Stomach smooth muscle (tissue), 2 donors: ENCODE measurements at regions not wholly inside any gene's neighbourhood (a gene's known extent, or its start where the extent isn't known, plus 50 kb on each side); places are given as distances from the start of the nearest gene placed in this dataset.

Experiments
- H3K27ac ChIP-seq: one replicate; pipeline ENCODE4 v1.7.0; 2013; ENCODE audit warnings: mild to moderate bottlenecking, low read length, inconsistent platforms
- H3K27me3 ChIP-seq, 2 donors: one replicate each; pipeline ENCODE4 v1.7.0; 2013; ENCODE audit warnings: low read length in 2 of 2; ENCODE audit not compliant: insufficient read depth in 2 of 2, control insufficient read depth in 1 of 2
- H3K36me3 ChIP-seq, 2 donors: one replicate each; pipeline ENCODE4 v1.7.0; 2013; ENCODE audit warnings: low read length in 2 of 2; ENCODE audit not compliant: control insufficient read depth in 2 of 2, insufficient read depth in 2 of 2
- H3K4me1 ChIP-seq: one replicate; pipeline ENCODE4 v1.7.0; 2013; ENCODE audit warnings: low read length; ENCODE audit not compliant: control insufficient read depth, insufficient read depth
- H3K4me3 ChIP-seq, 2 donors: one replicate each; pipeline ENCODE4 v1.7.0; 2013; ENCODE audit warnings: low read length in 2 of 2
- H3K9ac ChIP-seq, 2 donors: one replicate each; pipeline ENCODE4 v1.7.0; 2013; ENCODE audit warnings: low read length in 2 of 2, mild to moderate bottlenecking in 1 of 2
- H3K9me3 ChIP-seq, 2 donors: one replicate each; pipeline ENCODE4 v1.7.0; 2013; ENCODE audit warnings: low read length in 2 of 2; ENCODE audit not compliant: control insufficient read depth in 2 of 2
- donor health status: healthy.
- donor health status: Pancreatic carcinoma.

DNA sequence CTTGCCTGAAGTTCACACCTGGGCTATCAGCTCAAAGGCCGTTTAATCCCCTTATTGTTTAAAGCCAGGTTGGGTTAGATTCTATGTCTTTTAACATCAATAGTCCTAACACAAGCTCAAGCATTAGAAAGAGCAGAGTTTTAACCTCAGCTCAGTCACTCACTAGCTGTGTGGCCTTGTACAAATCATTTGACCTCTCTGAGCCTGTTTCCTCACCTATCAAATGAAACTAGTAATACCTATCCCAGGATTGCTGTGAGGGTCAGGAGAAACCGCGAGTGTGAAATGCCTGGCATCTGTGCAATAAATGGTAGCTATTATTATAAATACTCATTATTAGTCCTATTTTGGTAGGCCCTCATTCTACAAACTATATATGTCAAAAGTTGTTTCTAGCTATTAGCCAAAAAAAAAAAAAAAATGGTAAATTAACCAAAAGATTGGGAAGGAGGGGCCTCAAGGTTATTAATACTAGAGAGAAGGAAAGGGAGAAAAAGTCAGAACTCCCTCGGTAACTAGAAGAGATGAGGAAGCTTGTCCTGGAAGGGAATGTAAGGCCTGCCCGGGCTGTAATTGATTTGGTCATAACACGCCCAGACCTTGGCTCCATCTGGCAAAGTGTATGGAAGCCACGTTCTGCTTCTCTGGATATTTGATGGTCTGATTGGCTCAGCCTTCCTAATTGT lies 510.5 kb upstream of the PROK2 start:
- H3K27me3 ChIP-seq, result no peaks in the 10 kb centered on the region
- H3K36me3 ChIP-seq, result no peaks in the 10 kb centered on the region
- no peak overlapping the region for H3K4me3 ChIP-seq
- H3K9ac ChIP-seq, result no peak overlapping the region
- no peak overlapping the region for H3K27ac ChIP-seq
- H3K4me1 ChIP-seq, result peaks cover 18% of the 10 kb centered on the region
- no peaks in the 10 kb centered on the region for H3K9me3 ChIP-seq

DNA sequence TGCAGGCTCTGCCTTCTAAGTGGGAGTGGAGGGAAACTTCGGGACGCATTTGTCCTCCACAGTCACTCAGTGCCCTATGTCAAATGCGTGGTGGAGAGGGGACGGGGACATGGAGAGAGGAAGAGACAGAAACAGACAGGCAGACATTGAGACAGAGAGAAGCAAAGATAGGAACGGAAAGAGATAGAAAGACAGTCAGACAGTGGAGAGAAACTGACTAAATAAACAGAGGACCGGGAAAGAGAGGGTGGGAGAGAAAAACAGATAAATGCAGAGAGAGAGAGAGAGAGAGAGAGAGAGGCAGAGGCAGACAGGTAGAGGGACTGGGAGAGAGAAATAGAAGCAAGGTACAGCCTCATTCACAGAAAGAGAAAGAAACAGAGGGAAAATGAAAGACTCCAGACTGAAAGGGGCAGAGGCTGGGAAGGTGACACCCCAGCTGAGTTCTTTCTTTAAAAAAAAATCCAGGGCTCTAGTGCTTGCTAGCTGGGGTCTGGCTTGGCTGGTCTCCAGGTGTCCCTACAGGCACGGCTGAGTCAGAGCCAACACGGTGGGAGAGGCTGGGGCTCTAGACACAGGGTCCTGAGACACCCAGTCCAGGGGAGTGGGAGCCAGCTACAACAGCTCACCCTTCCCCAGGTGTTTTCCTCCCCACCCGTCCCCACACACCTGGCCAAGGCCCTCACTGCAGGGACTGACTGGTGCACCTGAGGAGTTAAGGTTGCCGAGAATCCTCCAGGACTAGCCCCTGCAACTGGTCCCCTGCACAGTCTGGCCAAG lies 506.1 kb upstream of the PROK2 start:
- H3K27me3 ChIP-seq, result no peaks in the 10 kb centered on the region
- peaks cover 27% of the 10 kb centered on the region for H3K4me1 ChIP-seq
- H3K27ac ChIP-seq, result no peak overlapping the region
- no peak overlapping the region for H3K4me3 ChIP-seq
- H3K36me3 ChIP-seq, result no peaks in the 10 kb centered on the region
- H3K9me3 ChIP-seq, result no peaks in the 10 kb centered on the region
- H3K9ac ChIP-seq, result no peak overlapping the region

DNA sequence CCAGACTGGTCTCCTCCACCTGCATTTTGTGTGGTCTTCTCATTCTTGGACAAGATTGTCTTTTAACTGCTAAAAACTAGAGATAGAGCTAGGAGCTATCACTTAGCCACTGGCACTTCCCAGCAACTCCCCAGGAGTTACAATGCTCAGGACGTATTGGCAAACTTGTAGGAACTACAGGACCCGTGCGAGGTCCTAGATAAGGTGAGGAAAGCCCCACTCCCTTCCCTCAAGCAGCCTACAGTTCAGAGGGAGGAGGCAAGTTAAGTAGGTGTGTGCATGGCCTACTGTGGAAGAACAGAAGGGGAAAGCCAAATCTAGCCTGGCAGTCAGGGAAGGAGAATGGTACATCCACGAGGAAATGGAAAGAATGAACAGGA lies 504.7 kb upstream of the PROK2 start:
- no peaks in the 10 kb centered on the region for H3K9me3 ChIP-seq
- peak overlapping the region in 1 of 2 donors; percentile 21 for H3K9ac ChIP-seq
- peak overlapping the region; percentile 67 to 68 for H3K4me3 ChIP-seq
- H3K36me3 ChIP-seq, result no peaks in the 10 kb centered on the region
- H3K27ac ChIP-seq, result no peak overlapping the region
- H3K27me3 ChIP-seq, result no peaks in the 10 kb centered on the region
- peaks cover 27% of the 10 kb centered on the region for H3K4me1 ChIP-seq

DNA sequence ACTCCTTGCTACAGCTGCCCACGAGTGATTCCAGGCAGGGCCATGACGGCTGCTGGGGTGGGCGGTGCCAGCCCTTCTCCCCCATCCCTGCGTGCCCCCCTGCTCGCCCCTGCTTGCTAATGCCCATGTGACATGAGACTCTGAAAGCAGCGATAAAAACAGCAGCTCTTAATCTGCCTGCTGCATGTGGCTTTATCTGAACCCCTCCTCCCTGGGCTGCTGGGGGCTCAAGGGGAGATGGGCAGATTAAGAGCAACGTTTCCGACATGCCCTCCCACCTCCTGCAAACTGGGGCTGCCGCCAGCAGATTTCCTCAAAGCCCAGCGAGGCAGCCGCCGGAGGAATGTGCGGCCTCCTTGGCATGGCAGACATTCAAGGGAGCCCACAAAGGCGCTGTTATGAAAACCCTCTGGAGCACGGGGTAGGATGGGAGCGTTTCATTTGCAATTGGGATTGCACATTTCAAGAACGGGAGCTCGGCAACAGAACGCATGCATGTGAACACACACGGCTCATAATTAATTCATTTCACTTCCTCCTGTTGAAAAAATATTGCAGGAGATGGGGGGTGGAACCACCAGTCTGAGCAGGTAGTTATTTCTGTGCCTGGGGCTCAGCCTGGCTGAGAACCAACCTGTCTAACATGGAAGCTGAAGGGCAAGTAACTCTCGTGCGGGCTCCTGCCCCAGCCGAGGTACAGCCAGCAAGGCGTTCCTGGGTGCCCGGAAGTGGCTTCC lies 504.2 kb upstream of the PROK2 start:
- Histone ChIP-seq H3K36me3 (no peaks in the 10 kb centered on the region), H3K9me3 (no peaks in the 10 kb centered on the region), H3K9ac (peak overlapping the region in 1 of 2 donors; percentile 21), H3K27ac (no peak overlapping the region), H3K4me3 (peak overlapping the region; percentile 67 to 68), H3K27me3 (no peaks in the 10 kb centered on the region), H3K4me1 (peaks cover 27% of the 10 kb centered on the region)

DNA sequence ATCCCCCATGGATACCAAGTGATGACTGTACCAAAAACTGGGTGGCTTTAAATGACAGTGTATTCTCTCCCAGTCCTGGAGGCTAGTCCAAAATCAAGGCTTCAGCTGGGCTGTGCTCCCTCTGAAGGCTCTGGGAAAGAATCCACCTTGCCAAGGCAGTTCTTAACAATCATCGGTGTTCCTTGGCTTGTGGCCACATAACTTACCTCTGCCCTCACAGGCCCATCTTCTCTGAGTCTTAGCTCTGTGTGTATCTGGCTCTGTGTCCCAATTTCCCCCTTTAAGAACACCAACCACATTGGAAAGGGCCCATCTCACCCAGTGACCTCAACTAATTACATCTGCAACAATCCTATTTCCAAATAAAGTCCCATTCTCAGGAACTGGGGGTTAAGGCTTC lies 503.0 kb upstream of the PROK2 start:
- Histone ChIP-seq H3K36me3 (no peaks in the 10 kb centered on the region), H3K9ac (no peak overlapping the region), H3K4me3 (no peak overlapping the region), H3K4me1 (peaks cover 27% of the 10 kb centered on the region), H3K9me3 (no peaks in the 10 kb centered on the region), H3K27me3 (no peaks in the 10 kb centered on the region), H3K27ac (no peak overlapping the region)

DNA sequence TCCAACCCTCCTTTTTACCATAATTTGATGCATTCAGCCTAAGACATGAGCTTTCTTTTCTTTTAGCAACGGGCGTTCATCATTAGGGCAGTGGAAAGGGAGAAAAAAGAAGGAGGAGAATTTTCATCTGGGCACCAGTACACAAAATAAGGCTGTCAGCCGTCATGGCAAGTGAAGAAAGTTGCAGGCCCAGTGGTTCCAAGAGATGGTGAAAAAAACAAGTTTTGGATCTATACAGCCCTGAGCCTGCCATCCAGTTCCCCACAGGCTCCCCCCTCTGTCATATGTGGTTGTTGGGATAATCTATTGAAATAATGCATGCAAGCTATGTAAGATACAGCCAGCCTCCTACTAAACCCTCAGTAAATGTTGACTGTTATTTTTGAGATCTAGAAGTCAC lies 500.6 kb upstream of the PROK2 start:
- Histone ChIP-seq H3K9ac (no peak overlapping the region), H3K36me3 (no peaks in the 10 kb centered on the region), H3K27ac (no peak overlapping the region), H3K27me3 (no peaks in the 10 kb centered on the region), H3K4me3 (no peak overlapping the region), H3K9me3 (no peaks in the 10 kb centered on the region), H3K4me1 (peaks cover 24% of the 10 kb centered on the region)

DNA sequence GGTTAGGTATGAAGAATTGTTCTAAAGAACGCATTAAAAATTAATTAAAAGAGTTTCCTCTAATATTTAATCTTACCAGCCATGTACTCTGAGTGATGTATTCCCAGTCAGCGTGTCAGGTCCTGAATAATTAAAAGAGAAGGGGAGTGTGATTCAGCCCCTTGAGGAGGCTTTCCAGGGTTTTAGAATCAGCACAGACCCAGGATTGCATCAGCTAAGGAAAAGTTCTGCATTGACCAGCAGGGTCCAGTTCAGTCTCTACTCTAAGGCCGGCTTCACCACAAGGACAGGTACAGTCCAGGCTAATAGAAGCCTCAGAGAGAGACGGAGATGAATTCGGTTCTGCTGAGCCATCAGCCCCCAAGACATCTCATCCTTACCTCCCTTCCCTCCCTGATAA lies 499.5 kb upstream of the PROK2 start:
- Histone ChIP-seq H3K4me1 (peaks cover 19% of the 10 kb centered on the region), H3K27me3 (no peaks in the 10 kb centered on the region), H3K27ac (no peak overlapping the region), H3K36me3 (no peaks in the 10 kb centered on the region), H3K9ac (no peak overlapping the region), H3K9me3 (no peaks in the 10 kb centered on the region), H3K4me3 (no peak overlapping the region)

DNA sequence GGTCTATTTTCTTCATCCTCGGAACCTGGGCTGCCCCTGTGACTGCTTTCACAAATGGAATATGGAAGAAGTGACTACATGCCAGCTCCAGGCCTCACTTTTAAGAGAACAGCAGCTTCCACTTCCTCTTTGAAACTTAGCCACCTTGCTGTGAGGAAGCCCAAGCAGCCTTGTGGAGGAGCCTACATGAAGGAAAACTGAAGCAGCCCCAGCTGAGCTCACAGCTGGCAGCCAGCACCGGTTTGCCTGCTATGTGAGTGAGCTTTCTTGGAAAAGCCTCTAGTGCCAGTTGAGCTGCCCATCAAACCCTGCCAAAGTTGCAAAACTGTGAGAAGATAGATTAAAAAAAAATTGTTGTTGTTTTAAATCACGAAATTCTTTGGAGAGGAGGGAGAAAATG lies 498.0 kb upstream of the PROK2 start:
- Histone ChIP-seq H3K4me1 (peaks cover 7% of the 10 kb centered on the region), H3K27me3 (no peaks in the 10 kb centered on the region), H3K9me3 (no peaks in the 10 kb centered on the region), H3K9ac (no peak overlapping the region), H3K4me3 (no peak overlapping the region), H3K36me3 (no peaks in the 10 kb centered on the region), H3K27ac (no peak overlapping the region)

DNA sequence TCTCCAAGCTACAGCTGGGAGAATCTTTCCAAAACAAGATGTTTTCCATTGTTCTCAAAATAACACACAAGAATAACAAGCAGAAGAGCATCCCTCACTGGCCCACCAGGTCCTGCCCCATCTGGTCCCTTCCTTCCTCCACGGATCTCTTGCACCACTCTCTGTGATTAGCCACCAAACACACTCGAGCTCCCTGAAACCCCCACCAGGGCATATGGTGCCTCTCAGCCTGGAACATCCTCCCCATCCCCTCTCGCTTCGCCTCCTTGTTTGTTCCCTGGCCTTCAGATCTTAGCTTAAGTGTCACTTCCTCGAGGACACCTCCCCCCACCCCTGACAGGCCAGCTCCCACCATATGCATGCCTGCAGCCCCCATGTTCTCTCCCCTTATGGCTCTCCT lies 496.6 kb upstream of the PROK2 start:
- Histone ChIP-seq H3K27me3 (no peaks in the 10 kb centered on the region), H3K9ac (no peak overlapping the region), H3K27ac (no peak overlapping the region), H3K9me3 (no peaks in the 10 kb centered on the region), H3K4me3 (no peak overlapping the region), H3K36me3 (no peaks in the 10 kb centered on the region), H3K4me1 (peaks cover 4% of the 10 kb centered on the region)

DNA sequence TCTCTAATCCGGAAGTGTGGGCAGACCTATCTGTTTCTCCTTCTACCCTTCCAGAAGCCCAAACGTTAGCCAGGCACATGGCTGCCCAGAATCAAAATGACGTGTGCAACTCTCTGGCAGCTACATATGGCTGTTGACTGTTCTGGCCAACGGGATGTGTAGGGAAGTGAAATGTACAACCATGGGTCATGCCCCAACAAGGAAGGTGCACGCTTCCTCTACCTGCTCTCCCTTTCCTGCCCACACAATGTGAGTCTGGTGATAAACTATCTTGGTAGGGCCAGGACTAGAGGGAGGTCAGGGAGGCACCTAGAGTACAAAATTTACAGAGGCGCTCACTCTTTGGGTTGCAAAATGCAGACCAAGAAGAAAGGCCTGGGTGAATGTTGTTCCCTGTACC lies 495.9 kb upstream of the PROK2 start:
- no peaks in the 10 kb centered on the region for H3K27me3 ChIP-seq

More for the DNA sequence above, 495.9 kb upstream of the PROK2 start:
- no peaks in the 10 kb centered on the region for H3K36me3 ChIP-seq
- peaks cover 4% of the 10 kb centered on the region for H3K4me1 ChIP-seq
- H3K27ac ChIP-seq, result no peak overlapping the region
- H3K4me3 ChIP-seq, result no peak overlapping the region
- H3K9me3 ChIP-seq, result no peaks in the 10 kb centered on the region
- no peak overlapping the region for H3K9ac ChIP-seq
